GM12892 (cell line): ENCODE measurements at regions not wholly inside any gene's neighbourhood (a gene's known extent, or its start where the extent isn't known, plus 50 kb on each side); places are given as distances from the start of the nearest gene placed in this dataset.

Experiments
- DNase-seq: peaks from one replicate; pipeline ENCODE4 v3.0.0; 2011; ENCODE audit not compliant: insufficient read length
- FAIRE-seq: peaks from 2 replicates; lab custom pipeline; 2011; peaks lifted over from hg19 to GRCh38; lab: Jason Lieb, UNC
- POLR2A ChIP-seq: IDR thresholded peaks from 2 replicates; pipeline ENCODE4 v1.6.1; 2011; ENCODE audit warnings: low read depth, low read length, control low read depth
- POLR2AphosphoS5 ChIP-seq: IDR thresholded peaks from 2 replicates; pipeline ENCODE4 v1.6.1; 2011; ENCODE audit warnings: low read depth, low read length, control low read depth
- TAF1 ChIP-seq: IDR thresholded peaks from 2 replicates; pipeline ENCODE4 v1.6.1; 2011; ENCODE audit warnings: low read depth, mild to moderate bottlenecking, control low read depth, low read length, borderline replicate concordance

DNA sequence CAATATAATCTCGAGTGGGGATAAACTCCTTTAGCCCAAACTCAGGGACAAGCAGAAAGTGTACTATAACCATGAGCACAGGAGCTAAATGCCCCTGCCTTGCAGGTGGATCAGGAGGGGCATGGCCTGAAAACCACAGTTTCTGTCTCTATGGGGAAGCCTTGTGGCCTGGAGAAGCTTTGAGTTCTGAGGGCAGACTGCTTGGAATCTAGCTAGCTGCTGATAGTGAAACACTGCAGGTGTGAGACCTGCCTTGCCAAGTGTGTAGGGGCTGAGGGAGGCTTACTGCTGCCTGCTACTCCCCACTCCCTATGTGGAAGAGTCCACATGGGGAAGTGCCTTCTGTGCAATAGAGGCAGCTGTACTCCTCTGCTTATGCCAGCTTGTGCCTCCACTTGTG is 352.3 kb upstream of the OR4E1 start:
- FAIRE-seq (no peak), DNase-seq (no peak)
- TF ChIP-seq TAF1 (no peak), POLR2A (no peak), POLR2AphosphoS5 (no peak)

DNA sequence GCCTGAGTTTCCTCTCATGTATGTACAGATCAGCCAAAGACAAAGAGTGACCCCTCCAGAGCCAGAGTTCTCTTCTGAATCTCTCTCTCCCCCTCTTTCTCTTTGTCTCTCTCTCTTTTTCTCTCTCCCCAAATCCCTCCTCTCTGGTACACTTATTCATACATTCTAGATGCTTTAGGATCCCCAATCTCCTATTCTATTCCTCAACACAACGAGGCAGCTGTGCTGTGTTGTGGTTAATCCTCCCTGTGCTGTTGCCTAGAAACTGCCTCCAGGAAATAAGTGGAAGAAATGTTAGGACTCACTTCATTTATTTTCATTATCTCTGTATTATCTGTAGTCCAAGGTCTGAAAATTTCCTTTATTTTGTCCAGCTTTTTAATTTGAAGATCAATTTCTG is 350.5 kb upstream of the OR4E1 start:
- TF ChIP-seq TAF1 (no peak), POLR2A (no peak), POLR2AphosphoS5 (no peak)
- FAIRE-seq = no peak

DNA sequence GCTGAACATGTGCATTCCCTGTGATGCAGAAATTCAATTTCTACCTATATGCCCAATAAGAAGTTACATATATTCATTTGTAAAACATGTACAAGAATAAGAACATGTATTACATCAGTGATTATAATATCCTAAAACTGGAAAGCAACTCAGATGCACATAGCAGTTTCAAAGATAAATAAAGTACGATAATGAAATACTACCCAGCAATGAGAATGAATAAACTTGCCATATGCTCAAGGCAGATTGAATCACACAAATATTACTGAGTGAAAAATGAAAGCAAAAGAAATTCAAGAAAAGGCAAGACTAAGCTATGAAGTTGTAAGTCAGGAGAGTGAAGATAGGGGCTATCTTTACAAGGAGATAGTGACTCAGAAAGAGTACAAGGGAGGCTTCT is 345.3 kb upstream of the OR4E1 start:
- DNase-seq = no peak
- no peak for TF ChIP-seq POLR2AphosphoS5
- TF ChIP-seq TAF1 = no peak
- no peak for TF ChIP-seq POLR2A
- FAIRE-seq = no peak

More for the DNA sequence above, 350.5 kb upstream of the OR4E1 start:
- DNase-seq = no peak

DNA sequence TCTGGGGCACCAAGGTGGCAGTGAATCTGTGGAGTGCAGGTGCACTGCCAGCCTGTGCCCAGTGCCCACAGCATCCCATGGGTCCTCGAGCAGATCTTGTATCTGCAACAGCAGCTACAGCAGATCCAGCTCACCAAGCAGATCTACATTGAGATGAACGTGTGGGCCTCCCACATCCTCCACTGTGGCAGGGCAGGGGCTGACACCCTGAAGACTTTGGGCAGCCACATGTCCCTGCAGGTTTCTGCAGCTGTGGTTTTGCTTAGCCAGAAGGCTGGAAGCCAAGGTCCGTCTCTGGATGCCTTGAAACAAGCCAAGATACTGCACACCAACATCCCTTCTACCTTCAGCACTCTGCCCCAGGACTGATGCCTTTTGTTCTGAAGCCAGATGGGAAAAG is 338.8 kb upstream of the OR4E1 start:
- FAIRE-seq (no peak), DNase-seq (no peak)
- no peak for TF ChIP-seq POLR2AphosphoS5
- no peak for TF ChIP-seq TAF1
- no peak for TF ChIP-seq POLR2A

DNA sequence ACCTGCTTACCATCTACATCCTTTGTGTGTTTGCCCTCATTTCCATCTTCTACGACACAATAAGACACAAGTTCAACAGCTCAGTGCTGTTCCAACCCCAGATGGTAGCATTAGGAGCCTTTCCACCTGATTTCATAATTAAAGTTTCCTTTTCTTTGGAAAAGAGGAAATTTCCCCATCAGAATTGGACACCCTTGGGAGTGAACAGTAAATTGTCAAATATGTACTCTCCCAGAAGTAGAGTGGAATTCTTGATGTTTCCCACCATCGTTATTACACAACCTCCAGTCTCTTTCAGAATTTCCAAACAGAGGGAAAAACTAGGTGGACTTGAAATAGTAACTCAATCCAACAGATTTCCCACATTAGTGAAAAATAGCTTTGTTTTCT is 337.6 kb upstream of the OR4E1 start:
- FAIRE-seq (no peak), DNase-seq (no peak)
- TF ChIP-seq POLR2AphosphoS5 = no peak
- no peak for TF ChIP-seq TAF1

DNA sequence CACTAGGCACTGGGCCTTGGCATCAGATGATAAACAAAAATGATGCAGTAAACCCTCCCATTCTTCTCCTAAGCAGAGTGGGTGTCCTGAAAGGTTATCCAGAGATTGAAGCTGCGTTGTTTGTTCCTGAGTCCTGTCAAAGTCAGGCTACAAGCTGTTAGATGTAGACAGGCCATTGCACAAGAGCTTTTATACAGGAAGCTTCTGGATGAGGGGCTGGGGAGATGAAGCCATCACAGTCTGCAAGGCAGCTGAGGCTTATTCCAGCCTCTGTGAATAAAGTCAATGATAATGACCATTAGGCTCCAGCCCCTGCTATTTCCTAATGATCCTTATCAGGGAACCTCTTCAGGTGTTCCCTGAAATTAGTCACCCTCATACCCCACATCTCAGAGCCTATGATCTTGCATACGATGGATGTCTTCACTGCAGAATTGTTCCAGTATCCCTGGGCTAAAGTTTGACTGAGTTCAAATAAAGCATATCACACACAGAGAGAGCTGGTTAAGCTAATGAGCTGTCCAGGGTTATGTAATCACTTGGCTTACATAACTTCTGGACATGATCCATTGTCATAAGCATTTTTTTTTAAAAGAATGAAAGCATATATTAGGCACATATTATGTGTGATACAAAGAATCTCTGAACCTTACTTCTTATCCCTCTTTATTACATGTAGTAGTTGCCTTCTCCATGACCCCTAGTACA is 337.1 kb upstream of the OR4E1 start:
- DNase-seq (no peak), FAIRE-seq (no peak)
- TF ChIP-seq POLR2A (no peak), TAF1 (no peak), POLR2AphosphoS5 (no peak)

DNA sequence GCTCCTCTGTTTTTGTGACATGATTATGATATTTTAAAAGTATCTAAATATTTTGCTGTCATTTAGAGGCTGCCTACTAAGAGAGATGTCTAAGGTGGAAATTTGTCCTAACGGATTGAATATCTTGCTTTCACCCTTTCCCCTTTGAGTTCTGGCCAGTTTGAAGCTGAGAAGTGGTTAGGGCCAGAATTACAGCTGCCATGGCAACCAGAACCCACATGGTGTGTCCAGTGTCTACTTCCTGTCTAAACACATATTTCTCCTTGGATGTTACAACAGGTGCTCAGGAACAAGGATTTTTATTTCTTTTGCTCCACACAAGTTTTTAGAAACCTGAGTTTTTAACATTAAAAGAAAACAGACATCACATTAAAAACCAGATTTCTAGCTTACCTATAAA is 335.1 kb upstream of the OR4E1 start:
- TF ChIP-seq POLR2A (no peak), POLR2AphosphoS5 (no peak), TAF1 (no peak)
- DNase-seq (no peak), FAIRE-seq (no peak)

DNA sequence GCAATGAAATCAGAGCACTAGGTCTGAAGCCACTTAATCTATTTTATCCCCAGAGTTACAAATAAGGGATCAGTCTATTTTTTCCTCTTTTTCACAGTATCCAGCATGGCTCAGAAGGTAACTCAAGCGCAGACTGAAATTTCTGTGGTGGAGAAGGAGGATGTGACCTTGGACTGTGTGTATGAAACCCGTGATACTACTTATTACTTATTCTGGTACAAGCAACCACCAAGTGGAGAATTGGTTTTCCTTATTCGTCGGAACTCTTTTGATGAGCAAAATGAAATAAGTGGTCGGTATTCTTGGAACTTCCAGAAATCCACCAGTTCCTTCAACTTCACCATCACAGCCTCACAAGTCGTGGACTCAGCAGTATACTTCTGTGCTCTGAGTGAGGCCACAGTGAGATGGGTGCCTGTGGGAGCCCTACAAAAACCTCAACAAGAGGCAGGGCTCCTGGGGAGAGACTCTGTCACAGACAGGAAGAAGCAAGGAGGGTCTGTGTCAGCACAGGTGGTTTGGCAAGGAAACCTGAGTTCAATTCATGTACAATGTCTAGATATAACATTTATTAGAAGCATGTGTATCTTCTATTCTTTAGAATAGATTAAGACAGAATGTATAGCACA is 334.3 kb upstream of the OR4E1 start:
- DNase-seq (no peak), FAIRE-seq (no peak)
- no peak for TF ChIP-seq POLR2A

DNA sequence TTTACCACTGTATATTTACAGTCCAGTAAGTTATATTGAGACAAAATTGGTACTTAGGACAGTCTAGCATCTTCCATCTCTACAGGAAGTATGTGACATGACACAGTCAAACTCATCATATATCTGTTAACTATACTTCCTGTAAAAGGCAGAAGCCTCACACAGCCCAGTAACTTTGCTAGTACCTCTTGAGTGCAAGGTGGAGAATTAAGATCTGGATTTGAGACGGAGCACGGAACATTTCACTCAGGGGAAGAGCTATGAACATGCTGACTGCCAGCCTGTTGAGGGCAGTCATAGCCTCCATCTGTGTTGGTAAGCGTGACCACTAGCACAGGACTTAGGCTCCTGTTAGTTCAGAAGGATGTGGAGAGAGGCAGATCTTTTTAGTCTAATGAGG is 333.7 kb upstream of the OR4E1 start:
- DNase-seq (no peak), FAIRE-seq (no peak)
- TF ChIP-seq TAF1 (no peak), POLR2A (no peak), POLR2AphosphoS5 (no peak)

DNA sequence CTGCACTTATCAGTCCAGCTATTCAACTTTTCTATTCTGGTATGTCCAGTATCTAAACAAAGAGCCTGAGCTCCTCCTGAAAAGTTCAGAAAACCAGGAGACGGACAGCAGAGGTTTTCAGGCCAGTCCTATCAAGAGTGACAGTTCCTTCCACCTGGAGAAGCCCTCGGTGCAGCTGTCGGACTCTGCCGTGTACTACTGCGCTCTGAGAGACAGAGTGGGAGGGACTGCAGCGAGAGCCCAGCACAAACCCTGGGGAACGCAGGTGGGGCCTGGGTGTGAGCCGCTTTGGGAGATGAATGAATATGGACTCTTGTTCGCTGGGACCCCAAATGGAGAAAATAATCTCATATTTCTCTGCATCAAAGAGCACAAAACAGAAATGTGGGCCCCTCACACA is 329.8 kb upstream of the OR4E1 start:
- DNase-seq (no peak), FAIRE-seq (no peak)
- TF ChIP-seq POLR2A = no peak
- no peak for TF ChIP-seq TAF1
- no peak for TF ChIP-seq POLR2AphosphoS5

DNA sequence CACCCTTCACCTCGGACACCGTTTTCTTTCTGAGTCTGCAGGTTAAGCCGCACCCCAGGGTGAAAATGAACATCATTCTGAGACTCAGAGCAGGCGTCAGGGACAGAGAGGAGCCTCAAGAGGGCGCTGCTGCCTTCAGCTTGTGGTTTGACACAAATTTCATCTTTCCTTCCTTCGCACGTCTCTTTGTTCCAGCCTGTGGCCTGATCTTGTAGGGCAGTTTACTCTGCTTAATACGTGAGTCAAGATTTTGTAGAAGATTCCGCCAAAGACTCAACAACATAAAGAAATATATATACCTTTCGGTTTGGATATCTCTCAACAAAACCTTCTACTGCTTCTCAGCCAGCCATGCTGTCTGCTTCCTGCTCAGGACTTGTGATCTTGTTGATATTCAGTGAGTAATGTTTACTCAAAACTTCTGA is 329.3 kb upstream of the OR4E1 start:
- DNase-seq (no peak), FAIRE-seq (no peak)
- TF ChIP-seq POLR2AphosphoS5 (no peak), POLR2A (no peak), TAF1 (no peak)

DNA sequence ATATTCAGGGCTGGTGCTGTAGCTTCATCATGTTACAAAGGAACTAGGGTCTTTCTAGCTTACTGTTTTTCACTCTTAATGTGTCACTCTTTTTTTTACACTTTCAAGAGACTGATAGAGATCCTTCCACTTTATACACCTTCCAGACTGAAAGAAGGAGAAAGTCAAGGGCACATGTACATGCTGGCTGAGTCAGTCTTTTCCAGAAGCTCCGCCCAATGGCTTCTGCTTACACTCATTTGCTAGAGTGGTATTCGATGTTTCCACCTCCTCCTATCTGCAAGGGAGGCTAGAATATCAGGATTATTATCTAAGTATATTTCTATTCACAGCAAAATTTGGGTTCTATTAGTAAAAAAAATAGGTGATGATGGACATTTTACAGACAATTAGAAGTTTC is 325.8 kb upstream of the OR4E1 start:
- DNase-seq (no peak), FAIRE-seq (no peak)
- TF ChIP-seq POLR2A (no peak), POLR2AphosphoS5 (no peak), TAF1 (no peak)

DNA sequence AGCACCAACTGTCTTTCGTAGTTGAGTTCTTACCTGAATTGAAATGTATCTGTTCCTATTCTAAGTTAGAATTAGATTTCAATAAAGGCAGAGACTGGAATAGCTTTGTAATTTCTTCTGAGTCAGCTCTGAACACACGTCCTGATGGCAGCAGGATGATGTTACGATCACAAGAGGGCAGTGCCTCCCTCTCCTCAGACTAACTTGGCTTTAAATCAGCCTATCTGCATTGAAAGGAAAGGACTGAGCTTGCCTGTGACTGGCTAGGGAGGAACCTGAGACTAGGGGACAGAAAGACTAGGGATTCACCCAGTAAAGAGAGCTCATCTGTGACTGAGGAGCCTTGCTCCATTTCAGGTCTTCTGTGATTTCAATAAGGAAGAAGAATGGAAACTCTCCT is 323.7 kb upstream of the OR4E1 start:
- FAIRE-seq (no peak), DNase-seq (no peak)
- no peak for TF ChIP-seq POLR2A
- TF ChIP-seq POLR2AphosphoS5 = no peak
- no peak for TF ChIP-seq TAF1
